ENCODE measurements at regions not wholly inside any gene's neighbourhood (a gene's known extent, or its start where the extent isn't known, plus 50 kb on each side); places are given as distances from the start of the nearest gene placed in this dataset.
A peak's percentile ranks its signal among the peaks of the same experiment; 100 is the strongest.

DNA sequence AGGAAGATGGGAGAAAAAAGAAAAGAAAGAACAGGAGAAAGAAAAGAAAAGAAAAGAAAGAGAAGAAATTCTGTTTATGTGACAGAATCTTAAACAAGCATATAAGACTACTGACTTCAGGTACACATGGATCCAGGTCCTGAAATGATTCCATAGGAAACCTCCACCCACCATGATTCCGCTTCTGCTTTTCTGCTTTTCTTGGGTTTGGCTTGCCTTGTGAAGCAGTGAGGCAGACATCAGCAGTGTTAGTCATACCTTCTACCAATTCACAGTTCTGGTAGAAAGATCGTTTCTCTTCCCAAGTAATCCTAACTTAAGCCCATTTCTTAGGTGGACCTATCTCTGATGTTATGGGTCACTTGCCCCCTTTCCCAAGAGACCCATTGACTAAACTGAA, 660.1 kb upstream of the RBFOX1 start:
- no peak for DNase-seq (ENCODE audit: low spot score)

DNA sequence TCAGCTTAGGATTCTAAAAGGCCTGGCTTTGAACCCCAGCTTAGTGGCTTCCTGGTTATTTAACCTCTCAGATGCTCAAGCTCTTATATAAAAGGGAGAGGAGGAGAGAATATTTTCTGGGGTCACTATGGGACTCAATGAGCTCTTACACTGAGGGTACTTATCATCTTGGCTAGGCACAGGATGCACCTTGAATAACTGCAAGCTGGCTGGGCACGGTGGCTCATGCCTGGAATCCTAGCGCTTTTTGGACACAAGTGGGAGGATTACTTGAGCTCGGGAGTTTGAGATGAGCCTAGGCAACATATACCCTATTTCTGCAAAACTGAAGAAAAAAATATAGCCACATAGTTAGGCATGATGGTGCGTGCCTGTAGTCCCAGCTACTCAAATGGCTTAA, 665.3 kb upstream of the RBFOX1 start:
- DNase-seq (ENCODE audit: low spot score): no peak

DNA sequence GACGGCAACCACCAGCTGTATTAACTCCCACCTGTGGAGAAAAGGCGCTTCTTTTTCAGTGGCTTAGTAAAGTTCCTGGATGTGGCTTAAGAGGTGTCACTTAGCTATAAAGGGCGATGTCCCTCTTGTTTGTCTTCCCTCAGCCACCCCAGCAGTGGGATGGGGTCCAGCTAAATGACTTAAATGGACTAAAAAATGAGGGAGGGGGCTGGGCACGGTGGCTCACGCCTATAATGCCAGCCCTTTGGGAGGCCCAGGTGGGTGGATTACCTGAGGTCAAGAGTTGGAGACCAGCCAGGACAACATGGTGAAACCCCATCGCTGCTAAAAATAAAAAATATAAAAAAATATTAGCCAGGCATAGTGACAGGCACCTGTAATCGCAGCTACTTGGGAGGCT, 667.5 kb upstream of the RBFOX1 start:
- no peak for DNase-seq (ENCODE audit: low spot score)

DNA sequence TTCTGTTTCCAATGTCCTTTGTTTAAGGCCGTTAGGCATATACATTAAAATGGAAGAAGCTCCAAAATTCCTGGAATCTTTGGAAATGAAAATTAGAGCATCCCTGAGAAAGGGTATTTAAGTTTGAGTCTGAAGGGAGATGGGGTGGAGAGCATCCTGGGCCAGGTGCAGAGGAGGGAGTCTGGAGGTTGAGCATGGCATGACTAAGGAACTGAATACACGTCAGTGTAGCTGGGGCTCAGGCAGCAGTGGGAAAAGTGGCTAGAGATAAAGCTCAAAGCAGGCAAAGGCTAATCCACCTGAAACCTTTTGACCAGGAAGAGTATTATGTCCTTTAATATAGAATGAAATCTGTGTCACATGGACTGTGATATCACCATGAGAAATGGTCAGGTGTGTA, 669.0 kb upstream of the RBFOX1 start:
- DNase-seq (ENCODE audit: low spot score): no peak

DNA sequence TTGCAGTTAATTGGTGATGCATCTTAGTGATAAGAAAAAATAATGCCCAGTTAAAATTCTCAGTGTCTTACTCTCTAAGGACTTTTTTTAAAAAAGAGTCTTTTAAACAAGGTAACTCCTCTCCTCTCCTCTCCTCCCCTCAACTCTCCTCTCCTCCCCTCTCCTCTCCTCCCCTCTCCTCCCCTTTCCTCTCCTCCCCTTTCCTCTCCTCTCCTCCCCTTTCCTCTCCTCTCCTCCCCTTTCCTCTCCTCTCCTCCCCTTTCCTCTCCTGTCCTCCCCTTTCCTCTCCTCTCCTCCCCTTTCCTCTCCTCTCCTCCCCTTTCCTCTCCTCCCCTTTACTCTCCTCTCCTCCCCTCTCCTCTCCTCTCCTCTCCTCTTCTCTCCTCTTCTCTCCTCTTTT, 675.9 kb upstream of the RBFOX1 start:
- DNase-seq (ENCODE audit: low spot score): no peak

DNA sequence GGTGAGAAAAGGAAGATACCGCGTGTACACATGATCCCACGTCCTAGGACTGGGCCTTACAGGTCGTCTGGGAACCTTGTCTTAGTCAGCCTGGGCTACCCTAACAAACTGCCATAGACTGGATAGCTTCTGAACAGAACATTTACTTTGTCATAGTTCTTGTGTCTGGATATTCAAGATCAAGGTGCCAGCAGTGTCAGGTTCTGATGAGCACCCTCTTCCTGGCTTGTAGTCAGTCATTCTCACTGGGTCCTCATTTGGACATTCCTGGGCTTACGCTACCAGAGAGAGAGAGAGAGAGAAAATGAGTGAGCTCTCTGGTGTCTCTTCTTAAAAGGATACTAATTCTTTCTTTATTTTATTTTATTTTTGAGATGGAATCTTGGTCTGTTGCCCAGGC, 685.8 kb upstream of the RBFOX1 start:
- no peak for DNase-seq (ENCODE audit: low spot score)

DNA sequence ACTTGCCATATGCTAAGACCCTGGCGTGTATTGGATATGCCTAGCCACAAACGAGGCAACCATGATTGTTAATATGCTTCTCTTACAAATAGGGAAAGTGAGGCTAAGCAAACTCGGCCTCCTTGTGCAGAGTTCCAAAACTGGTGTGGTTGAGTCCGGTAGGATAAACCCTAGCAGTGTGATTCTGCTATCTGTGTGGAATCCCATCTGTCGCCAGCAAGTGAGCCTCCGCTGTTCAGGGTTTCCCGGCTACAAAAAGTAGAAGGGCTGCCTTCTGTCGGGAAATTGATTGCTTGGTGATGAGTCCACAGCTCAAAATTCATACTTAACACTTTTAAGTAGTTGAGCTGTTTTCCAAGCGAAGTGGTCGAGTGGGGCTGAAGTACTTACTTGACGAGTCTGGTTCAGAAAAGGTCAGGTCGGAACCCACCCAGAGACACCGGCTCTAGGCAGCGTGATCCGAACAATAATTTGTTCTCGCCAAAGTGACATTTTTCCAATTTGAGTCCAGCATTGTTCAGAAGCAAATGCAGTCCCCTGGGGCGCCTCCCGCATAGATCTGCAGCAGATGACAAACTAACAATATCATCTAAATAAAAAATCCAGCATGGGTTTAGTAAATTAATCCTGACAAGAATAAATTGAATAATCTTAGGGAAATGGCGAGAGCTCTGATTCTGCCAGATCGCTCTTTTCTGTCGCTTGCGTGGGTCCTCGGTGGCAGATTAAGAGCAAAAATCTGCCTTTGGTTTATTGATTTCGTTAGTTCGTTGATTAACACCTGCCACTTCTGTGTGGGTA, 686.7 kb upstream of the RBFOX1 start:
- DNase-seq (ENCODE audit: low spot score): no peak

DNA sequence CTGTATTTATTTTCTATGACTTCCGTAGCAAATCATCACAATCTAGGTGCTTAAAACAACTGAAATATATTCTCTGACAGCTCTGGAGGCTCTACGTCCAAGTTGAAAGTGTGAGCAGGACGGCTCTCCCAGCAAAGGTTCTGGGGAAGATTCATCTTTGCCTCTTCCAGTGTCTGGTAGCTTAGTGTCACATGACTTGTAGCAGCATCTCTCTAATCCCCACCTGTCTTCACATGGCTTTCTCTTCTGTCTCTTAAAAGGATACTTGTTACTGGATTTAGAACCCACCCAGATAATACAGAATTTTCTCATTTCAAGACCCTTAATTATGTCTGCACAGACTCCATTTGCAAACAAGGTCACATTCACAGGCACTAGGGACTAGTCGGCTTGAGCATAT, 687.7 kb upstream of the RBFOX1 start:
- no peak for DNase-seq (ENCODE audit: low spot score)

DNA sequence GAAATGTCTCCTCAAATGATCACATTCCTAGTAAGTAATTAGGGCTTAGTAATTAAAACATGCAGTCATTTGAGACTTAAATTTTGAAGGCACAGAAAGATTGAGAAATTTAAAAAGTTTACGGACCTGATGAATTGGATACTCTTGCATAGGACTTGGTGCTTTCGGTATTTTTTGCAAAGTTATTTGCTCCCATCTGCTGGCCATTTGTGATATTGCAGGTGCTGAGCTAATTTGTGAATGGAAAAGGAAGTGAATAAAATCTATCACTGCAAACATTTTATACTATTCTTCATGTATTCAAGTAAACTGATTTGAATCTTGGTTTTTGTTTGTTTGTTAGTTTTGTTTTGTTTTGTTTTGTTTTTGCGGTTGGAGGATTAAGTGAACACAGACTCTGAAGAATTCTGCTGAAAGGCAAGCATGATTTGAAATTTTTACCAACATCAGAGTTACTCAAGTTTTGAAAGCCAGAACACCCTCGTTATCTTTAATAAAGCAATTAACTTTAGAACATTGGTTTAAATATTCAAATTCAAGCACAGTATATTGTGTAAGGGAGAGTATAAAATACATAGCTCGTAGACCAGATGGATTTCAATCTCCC, 689.5 kb upstream of the RBFOX1 start:
- DNase-seq (ENCODE audit: low spot score): peak; percentile 42

DNA sequence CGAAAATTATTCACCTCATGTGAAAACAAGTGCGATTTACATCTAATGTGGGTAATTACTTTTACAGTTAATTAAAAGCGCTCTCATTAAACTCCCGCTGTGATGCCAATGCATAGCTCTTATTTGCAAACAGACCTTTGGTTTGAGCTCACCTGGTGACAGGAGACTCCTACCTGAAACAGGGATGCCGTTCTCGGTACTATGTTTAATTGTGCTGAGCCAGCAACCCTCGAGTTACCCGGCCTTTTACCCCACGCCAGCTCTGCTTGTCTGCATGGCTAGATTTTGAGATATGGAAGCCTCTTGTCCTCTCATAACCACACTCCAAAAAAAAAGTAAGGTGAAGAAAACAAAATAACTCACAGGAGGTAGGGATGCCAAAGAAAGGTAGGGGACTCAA, 690.4 kb upstream of the RBFOX1 start:
- no peak for DNase-seq (ENCODE audit: low spot score)

DNA sequence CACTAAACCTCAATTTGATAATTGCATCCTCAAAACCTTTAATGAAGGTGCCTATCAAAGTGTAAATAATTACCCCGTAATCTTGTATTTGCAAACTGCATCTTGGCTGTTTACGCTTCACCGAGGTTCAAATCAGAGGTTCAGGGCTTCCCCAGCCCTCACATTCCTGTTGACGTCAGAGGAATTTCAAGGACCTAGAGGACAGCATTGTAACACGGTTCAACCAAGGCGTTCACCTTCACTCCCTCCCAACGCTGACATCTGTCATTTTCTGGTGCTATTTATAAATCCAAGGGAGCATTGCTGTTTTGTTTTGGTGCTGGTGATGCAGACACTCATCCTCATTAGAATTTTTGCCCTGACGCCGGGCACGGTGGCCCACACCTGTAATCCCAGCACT, 691.6 kb upstream of the RBFOX1 start:
- DNase-seq (ENCODE audit: low spot score): no peak

DNA sequence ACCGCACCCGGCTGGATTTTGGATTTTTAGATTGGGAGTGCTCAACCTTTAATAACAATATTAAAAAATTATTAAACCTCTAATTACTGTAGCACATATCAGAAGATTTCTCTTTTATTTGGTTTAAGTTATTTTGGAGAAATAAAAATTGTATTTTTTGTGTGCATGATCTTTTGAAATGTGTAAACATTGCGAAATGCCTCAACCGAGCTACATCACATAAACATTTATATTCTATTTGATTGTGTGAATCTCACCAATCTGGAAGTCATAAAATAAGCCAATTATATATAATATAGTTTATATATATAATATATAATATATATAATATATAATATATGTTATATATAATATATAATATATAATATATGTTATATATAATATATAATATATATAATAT, 696.2 kb upstream of the RBFOX1 start:
- DNase-seq (ENCODE audit: low spot score): no peak

DNA sequence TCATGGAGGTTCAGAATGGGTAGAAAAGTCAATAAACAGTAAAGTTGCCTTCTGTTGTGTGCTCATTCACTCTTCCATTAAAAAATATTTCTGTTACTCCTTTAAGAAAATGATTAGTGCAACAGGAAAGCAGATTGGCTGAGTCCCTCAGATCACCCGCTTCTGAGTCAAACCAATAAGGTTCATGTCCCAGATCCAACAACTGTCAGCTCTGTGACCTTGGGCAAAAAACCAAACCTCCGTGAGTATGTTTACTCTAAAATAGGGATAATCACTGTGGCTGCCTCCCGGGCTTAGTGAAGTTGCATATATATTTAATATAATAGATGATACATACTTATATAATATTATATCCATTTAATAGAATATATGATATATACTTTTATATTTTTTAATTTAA, 698.5 kb upstream of the RBFOX1 start:
- DNase-seq (ENCODE audit: low spot score): no peak

DNA sequence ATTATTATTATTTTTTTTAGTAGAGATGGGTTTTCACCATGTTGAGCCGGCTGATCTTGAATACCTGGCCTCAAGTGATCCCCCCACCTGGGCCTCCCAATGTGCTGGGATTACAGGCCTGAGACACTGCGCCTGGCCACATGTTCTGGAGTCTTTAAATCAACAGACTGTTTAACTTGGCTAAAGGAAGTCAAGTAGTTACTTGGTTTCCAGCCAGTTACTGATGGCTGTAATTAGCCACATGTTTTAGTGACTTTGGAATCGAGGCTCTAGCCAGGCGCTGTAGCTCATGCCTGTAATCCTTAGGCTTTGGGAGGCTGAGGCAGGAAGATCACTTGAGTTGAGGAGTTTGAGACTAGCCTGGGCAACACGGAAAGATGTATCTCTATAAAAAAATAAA, 699.2 kb upstream of the RBFOX1 start:
- no peak for DNase-seq (ENCODE audit: low spot score)

DNA sequence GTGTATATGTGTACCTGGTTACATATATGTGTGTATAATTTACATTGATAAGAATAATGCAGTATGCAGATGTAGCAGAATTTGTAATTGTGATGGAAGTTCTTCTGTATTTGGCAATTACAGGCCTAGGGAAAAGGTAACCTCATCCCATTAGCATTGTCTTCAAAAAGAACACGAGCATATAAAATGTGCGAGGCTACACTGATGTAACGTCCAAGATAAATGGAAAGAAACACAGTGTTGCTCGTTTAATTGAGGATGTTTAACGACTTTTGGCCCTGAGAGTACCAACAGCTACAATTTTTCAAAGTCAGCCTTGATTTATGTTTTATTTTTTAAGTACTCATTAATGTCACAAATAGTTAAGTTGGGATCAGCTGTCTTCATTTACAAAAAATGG, 703.5 kb upstream of the RBFOX1 start:
- no peak for DNase-seq (ENCODE audit: low spot score)

DNA sequence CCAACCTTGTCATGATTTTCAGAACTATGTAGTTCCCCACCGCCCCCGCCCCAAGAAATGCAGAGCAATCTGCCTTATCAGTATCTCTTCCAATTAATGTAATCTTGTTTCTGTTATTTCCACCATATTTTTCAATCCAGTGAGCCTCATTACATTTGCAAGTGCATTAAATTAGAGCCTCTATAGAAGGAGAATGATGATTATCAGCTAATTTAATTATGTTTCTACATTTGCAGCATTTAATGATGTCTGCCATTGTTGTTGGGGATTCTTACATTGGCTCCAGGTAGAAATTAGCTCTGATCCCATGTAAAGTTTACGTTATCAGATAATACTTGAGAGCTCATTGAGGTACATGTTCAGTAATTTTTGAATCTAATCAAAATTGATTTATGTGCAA, 707.0 kb upstream of the RBFOX1 start:
- no peak for DNase-seq (ENCODE audit: low spot score)

DNA sequence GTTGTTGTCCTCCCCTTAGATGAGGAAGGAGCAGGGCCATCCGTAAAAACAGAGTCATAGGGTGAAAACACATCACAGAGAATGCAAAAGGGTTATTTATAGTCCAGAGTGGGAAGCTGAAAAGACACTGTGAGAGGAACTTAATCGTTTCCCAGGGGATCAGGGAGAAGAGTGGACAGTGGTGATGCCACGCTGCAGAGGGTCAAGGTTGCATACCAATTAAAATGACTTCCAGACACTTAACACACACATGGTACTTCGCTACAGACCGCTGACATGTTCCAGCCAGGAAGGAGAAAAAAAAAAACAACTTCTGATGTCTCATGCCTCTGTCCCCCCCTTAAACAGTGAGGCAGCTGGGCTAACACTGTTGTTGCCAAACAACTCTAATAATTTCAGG, 713.8 kb upstream of the RBFOX1 start:
- DNase-seq (ENCODE audit: low spot score): no peak

DNA sequence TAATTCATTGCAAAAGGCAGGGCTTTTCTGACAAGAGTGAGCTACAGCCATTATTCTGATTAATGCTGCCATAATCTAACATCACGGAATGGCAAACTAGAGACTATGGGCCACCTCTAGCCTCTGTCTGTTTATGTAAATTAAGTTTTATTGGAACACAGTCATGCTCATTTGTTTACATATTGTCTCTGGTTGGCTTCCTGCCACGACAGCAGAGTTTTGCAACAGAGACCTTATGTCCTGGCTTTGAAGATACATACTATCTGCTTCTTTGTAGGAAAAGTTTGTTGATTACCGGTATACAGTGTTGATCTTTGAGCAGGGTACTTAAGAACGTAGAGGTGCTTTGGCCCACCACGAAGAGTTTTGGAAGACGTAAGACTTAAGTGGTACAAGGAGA, 715.9 kb upstream of the RBFOX1 start:
- no peak for DNase-seq (ENCODE audit: low spot score)

DNA sequence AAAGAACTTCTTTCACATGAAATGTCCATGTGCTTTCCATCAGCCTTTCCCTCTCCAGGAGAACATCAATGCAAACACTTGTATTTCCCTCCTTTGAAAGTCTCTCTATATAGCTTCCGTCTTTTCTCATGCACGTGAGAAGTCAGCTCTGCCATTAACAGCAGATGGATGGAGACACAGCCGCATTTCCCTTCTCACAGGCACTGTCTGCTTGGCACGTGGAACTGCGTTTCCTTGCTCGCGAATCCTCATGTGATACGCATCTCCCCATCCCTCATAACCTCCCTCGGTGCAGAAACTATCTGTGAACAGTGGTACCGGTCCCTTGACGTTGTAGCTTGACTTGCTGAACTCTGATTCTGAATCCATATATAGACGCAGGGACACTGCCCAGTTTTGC, 717.0 kb upstream of the RBFOX1 start:
- no peak for DNase-seq (ENCODE audit: low spot score)

DNA sequence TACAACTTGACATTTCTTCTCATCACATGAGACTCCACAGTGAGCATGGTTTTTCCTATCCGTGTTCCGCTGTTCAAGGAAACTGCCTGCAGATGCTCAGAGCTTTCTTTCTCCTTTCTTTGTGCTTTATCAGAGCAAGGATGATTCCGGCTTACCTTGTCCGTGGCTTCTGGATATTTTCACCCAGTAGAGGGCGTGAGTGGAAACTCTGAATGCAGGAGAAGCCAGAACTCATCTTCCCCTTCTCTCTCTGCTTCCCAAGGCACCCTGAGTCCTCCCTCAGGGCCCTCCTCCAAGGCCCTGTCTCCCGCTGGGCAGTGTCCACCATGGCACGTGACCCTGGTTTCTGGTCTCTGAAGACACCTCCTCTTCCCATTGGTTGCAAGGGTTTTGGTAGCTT, 721.1 kb upstream of the RBFOX1 start:
- DNase-seq (ENCODE audit: low spot score): no peak

DNA sequence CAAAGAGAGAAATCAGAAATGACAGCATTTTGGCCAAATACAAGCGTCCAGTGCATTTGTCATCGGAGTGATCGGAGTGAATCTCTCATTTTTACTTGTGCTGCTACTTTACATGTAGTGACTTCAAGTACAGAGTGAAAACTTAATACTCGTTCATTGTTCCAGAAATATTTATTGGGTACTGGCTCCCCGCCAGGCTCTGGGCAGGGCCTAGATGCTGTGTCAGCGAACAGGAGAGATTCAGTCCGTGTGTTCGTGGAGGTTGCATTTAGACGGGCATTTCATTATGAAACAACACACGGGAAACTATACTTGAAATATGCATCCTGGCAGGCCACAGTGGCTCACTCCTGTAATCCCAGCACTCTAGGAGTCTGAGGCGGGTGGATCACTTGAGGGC, 727.2 kb upstream of the RBFOX1 start:
- DNase-seq (ENCODE audit: low spot score): no peak

DNA sequence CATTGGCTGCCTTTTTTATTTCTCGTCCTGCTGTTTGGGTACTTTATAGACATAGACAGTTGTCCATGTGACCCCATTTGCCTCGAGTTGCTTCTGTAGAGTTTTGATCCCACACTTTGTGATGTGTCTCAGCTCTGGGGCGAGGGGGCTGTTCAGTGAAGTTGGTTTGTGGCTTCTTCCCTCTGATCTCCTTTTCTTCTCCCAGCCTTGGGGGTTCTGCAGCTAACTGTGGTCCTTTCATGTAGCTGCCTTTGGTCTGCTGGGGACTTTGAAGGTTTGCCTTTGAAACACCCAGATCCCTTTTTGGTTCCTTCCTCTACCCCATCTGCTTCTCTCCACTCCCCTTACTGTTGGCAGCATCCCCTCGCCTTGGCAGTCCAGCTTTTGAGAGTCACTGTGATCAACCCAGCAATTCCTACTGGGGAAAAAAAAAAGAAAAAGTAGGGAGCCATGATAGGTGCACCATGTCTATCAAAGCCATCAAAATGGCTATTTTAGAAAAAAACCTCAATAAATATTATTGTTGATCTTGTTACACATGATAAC, 728.8 kb upstream of the RBFOX1 start:
- no peak for DNase-seq (ENCODE audit: low spot score)

DNA sequence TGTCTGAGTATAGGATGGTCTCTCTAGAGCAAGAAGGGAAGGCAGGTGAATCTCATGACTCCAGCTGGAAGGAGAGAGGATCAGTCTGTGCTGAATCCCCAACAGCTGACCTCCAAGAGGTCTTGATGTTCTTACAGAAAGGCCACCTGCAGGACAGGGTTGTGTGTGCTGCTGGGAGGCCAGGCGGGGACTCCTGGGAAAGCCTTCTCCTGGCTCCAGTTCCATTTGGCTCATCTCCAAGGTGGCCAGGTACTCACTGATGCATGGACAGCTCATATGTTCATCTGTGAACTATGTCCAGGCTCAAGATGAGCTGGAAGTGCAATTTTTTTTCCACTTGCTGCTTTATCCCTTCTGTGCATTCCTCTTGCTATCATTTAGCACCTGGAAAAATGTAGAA, 730.2 kb upstream of the RBFOX1 start:
- peak; percentile 22 for DNase-seq (ENCODE audit: low spot score)

DNA sequence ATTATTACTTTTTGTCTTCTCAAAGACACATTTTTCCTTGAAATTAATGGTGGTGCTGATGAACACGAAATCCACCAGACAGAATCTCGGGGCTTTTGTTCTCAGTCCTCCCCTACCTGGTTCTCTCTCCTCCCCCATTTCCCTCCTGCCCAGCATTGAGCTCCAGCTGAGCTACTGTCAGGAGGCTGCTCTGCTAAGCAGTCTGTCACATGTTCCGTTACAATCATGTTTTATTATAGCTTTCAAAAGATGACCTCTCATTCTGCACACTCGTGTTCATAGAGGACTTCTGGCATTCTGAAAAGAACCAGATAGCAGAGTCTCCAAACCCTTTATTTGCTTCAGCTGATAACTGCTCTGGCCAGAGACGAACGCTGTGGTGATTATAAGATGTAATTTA, 732.5 kb upstream of the RBFOX1 start:
- no peak for DNase-seq (ENCODE audit: low spot score)

All from kidney tubule cell (primary cell).